Adrenal gland (tissue), 9 donors: ENCODE measurements at regions not wholly inside any gene's neighbourhood (a gene's known extent, or its start where the extent isn't known, plus 50 kb on each side); places are given as distances from the start of the nearest gene placed in this dataset.

ENCODE experiments used
- DNase-seq, 7 donors: peaks; one replicate each; pipeline ENCODE4 v3.0.0-alpha.2; 2019 to 2020
- H3K27ac ChIP-seq, 5 donors: fragments of 200-600 bp; sonication (generic) in 4 of 5; 1 replicate in 3 of 5; 2 replicates in 2 of 5; pipeline versions ENCODE4 v1.5.1 to v1.8.0; 2016 to 2020; ENCODE audit warnings: mild to moderate bottlenecking in 1 of 5
- H3K27me3 ChIP-seq: fragments of 200-600 bp; 2 replicates; pipeline ENCODE4 v1.8.0; 2021
- H3K36me3 ChIP-seq, 2 donors: fragments of 200-600 bp; replicated peaks in 1 of 2; 1 replicate in 1 of 2; 2 replicates in 1 of 2; pipeline versions ENCODE4 v1.5.1 to v1.8.0; 2018 to 2022
- H3K4me1 ChIP-seq, 2 donors: fragments of 200-600 bp; replicated peaks in 1 of 2; 1 replicate in 1 of 2; 2 replicates in 1 of 2; pipeline versions ENCODE4 v1.5.1 to v1.8.0; 2018 to 2021
- H3K4me3 ChIP-seq, 4 donors: fragments of 200-600 bp; sonication (generic) in 3 of 4; one replicate each; pipeline ENCODE4 v1.5.1; 2016 to 2018
- H3K9me3 ChIP-seq, 3 donors: fragments of 200-600 bp; sonication (generic) in 1 of 3; replicated peaks in 1 of 3; 1 replicate in 2 of 3; 2 replicates in 1 of 3; pipeline versions ENCODE4 v1.5.1 to v1.8.0; 2016 to 2021
- CTCF ChIP-seq, 6 experiments: fragments of 450-650 bp in 4 of 6; fragments of 200-600 bp in 2 of 6; sonication (generic) in 1 of 6; IDR thresholded peaks; 1 replicate in 5 of 6; 2 replicates in 1 of 6; pipeline versions ENCODE4 v1.5.1 to v1.8.0; 2016 to 2021; ENCODE audit warnings: antibody characterized with exemption in 6 of 6, mild to moderate bottlenecking in 2 of 6, moderate library complexity in 1 of 6
- POLR2A ChIP-seq, 2 donors: fragments of 450-650 bp; IDR thresholded peaks; one replicate each; pipeline ENCODE4 v1.6.1; 2017; ENCODE audit warnings: antibody characterized with exemption in 2 of 2, mild to moderate bottlenecking in 2 of 2, moderate library complexity in 1 of 2
- WGBS, 4 donors: extraction: QIAGEN DNeasy Blood & Tissue Kit in 2 of 4; methylation state at CpG; one replicate each; pipeline versions ENCODE4 v1.1.5 to v1.1.7; 2013 to 2017; 5-methylcytosine and 5-hydroxymethylcytosine counted together
- intact Hi-C, 2 donors: fragments of 100-400 bp; cut with DNase I; formaldehyde crosslinking; loops; one replicate each; pipeline versions ENCODE4 v1.14.1 to v1.15.0; 2022 to 2023
- donor health status: healthy with polysubstance abuse.
- donor health status: Bipolar disorder and iron deficiency.
- donor health status: DM: yes; HTN: yes; CAD: no.
- donor health status: DM: no; HTN: no; CAD: no.
- donor health status: DM: no; HTN: no; CAD: no.

- Histone ChIP-seq H3K4me1 (no peaks in the 10 kb centered on the region), H3K27ac (no peak overlapping the region), H3K27me3 (no peaks in the 10 kb centered on the region), H3K36me3 (no peaks in the 10 kb centered on the region), H3K4me3 (no peak overlapping the region), H3K9me3 (no peaks in the 10 kb centered on the region)
- TF ChIP-seq POLR2A (IDR thresholded peaks at IDR 0.05) (no peak), CTCF (IDR thresholded peaks at IDR 0.05) (no peak)
- no peak for DNase-seq
- 0 to 10% (median 2%) methylated on average over 1 of the region's 1 CpG for WGBS, 4 donors
- intact Hi-C loops = no loop called here
Observed at GRCh38 chr21:27275294-27275927, 308.5 kb upstream of the ADAMTS5 start.

GRCh38 chr21:27269644-27270043 is 302.8 kb upstream of the ADAMTS5 start:
- no peak overlapping the region for H3K27ac ChIP-seq
- no peaks in the 10 kb centered on the region for H3K9me3 ChIP-seq
- H3K27me3 ChIP-seq = no peaks in the 10 kb centered on the region
- H3K4me1 ChIP-seq = no peaks in the 10 kb centered on the region
- no peak overlapping the region for H3K4me3 ChIP-seq
- intact Hi-C loops = no loop called here
- no peak for DNase-seq
- no peak for TF ChIP-seq POLR2A (IDR thresholded peaks at IDR 0.05)
- no peaks in the 10 kb centered on the region for H3K36me3 ChIP-seq

GRCh38 chr21:27268290-27268689 is 301.4 kb upstream of the ADAMTS5 start:
- DNase-seq = no peak
- intact Hi-C loops = no loop called here
- H3K27ac ChIP-seq = no peak overlapping the region
- H3K27me3 ChIP-seq = no peaks in the 10 kb centered on the region
- H3K36me3 ChIP-seq = no peaks in the 10 kb centered on the region
- H3K9me3 ChIP-seq = no peaks in the 10 kb centered on the region
- H3K4me3 ChIP-seq = no peak overlapping the region
- 32 to 45% (median 43%) methylated on average over 2 of the region's 2 CpGs for WGBS, 4 donors
- no peak for TF ChIP-seq CTCF (IDR thresholded peaks at IDR 0.05)
- TF ChIP-seq POLR2A (IDR thresholded peaks at IDR 0.05) = no peak
- no peaks in the 10 kb centered on the region for H3K4me1 ChIP-seq

- no peak for DNase-seq
- Histone ChIP-seq H3K36me3 (no peaks in the 10 kb centered on the region), H3K27ac (no peak overlapping the region), H3K4me3 (no peak overlapping the region), H3K9me3 (no peaks in the 10 kb centered on the region), H3K4me1 (no peaks in the 10 kb centered on the region), H3K27me3 (no peaks in the 10 kb centered on the region)
- intact Hi-C loops = no loop called here
- WGBS, 4 donors = 67 to 86% (median 75%) methylated on average over 2 of the region's 2 CpGs
- TF ChIP-seq CTCF (IDR thresholded peaks at IDR 0.05) (no peak), POLR2A (IDR thresholded peaks at IDR 0.05) (no peak)
Observed at GRCh38 chr21:27265949-27266348, 299.1 kb upstream of the ADAMTS5 start.

GRCh38 chr21:27265492-27265891 is 298.6 kb upstream of the ADAMTS5 start:
- intact Hi-C loops = no loop called here
- Histone ChIP-seq H3K9me3 (no peaks in the 10 kb centered on the region), H3K36me3 (no peaks in the 10 kb centered on the region), H3K4me1 (no peaks in the 10 kb centered on the region), H3K27ac (no peak overlapping the region), H3K4me3 (no peak overlapping the region), H3K27me3 (no peaks in the 10 kb centered on the region)
- TF ChIP-seq POLR2A (IDR thresholded peaks at IDR 0.05) = no peak
- no peak for TF ChIP-seq CTCF (IDR thresholded peaks at IDR 0.05)
- WGBS, 4 donors = 82 to 97% (median 86%) methylated on average over 1 of the region's 1 CpG
- DNase-seq = no peak
